SU-DHL-6 (cell line): ENCODE measurements at regions not wholly inside any gene's neighbourhood (a gene's known extent, or its start where the extent isn't known, plus 50 kb on each side); places are given as distances from the start of the nearest gene placed in this dataset.

ENCODE experiments used
- EZH2phosphoT487 ChIP-seq: fragments of 200-600 bp; sonication (generic), shearing (Covaris generic); conservative IDR thresholded peaks from 2 replicates; pipeline ENCODE4 v1.6.1; 2018; ENCODE audit warnings: mild to moderate bottlenecking, antibody characterized with exemption, low read length, moderate library complexity, mixed read lengths
- TF ChIP-seq, protein P1 (sequence below): fragments of 200-600 bp; sonication (generic); IDR thresholded peaks from one replicate; pipeline ENCODE4 v1.5.1; 2017; ENCODE audit warnings: antibody characterized with exemption, mild to moderate bottlenecking, low read length, moderate library complexity; ENCODE audit not compliant: insufficient read depth, poor library complexity, severe bottlenecking

DNA sequence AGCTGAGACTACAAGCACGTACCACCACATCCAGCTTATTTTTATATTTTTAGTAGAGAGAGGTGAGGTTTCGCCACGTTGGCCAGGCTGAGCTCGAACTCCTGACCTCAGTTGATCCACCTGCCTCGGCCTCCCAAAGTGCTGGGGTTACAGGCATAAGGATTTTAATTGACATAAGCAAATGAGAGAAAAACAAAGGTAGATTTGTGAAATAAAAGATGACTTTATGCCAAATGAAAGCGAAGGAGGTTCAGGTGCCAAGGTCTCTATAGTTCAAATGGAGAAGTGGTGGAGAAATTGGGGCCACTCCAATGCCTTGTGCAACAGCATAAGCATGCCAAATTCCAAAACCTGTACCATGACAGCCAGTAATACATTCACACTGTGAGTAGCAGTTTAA, 180.6 kb downstream of the MREG start:
- TF ChIP-seq, protein P1, sequence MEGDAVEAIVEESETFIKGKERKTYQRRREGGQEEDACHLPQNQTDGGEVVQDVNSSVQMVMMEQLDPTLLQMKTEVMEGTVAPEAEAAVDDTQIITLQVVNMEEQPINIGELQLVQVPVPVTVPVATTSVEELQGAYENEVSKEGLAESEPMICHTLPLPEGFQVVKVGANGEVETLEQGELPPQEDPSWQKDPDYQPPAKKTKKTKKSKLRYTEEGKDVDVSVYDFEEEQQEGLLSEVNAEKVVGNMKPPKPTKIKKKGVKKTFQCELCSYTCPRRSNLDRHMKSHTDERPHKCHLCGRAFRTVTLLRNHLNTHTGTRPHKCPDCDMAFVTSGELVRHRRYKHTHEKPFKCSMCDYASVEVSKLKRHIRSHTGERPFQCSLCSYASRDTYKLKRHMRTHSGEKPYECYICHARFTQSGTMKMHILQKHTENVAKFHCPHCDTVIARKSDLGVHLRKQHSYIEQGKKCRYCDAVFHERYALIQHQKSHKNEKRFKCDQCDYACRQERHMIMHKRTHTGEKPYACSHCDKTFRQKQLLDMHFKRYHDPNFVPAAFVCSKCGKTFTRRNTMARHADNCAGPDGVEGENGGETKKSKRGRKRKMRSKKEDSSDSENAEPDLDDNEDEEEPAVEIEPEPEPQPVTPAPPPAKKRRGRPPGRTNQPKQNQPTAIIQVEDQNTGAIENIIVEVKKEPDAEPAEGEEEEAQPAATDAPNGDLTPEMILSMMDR, result no peak
- TF ChIP-seq EZH2phosphoT487, result no peak
